GM03348 (cell line): ENCODE measurements at regions not wholly inside any gene's neighbourhood (a gene's known extent, or its start where the extent isn't known, plus 50 kb on each side); places are given as distances from the start of the nearest gene placed in this dataset.
A peak's percentile ranks its signal among the peaks of the same experiment; 100 is the strongest.
"Not testable (repeated sequence)": the region's sequence is repeated elsewhere in the genome, so short reads cannot be mapped to it uniquely, and the experiment has no call there.

Experiments
- DNase-seq: peaks from one replicate; pipeline ENCODE4 v3.0.0; 2012; ENCODE audit warnings: low spot score

GRCh38 chrX:40530509-40530908, 50.3 kb upstream of the ATP6AP2 start:
- no peak for DNase-seq

GRCh38 chrX:40527543-40527942, 53.2 kb upstream of the ATP6AP2 start:
- DNase-seq: no peak

- DNase-seq: no peak
Observed at GRCh38 chrX:40526412-40526811, 54.4 kb upstream of the ATP6AP2 start.

- DNase-seq: not testable (repeated sequence)
Observed at GRCh38 chrX:40525901-40526300, 54.9 kb upstream of the ATP6AP2 start.

GRCh38 chrX:40524423-40524822, 56.3 kb upstream of the ATP6AP2 start:
- peak; percentile 16 for DNase-seq

DNA sequence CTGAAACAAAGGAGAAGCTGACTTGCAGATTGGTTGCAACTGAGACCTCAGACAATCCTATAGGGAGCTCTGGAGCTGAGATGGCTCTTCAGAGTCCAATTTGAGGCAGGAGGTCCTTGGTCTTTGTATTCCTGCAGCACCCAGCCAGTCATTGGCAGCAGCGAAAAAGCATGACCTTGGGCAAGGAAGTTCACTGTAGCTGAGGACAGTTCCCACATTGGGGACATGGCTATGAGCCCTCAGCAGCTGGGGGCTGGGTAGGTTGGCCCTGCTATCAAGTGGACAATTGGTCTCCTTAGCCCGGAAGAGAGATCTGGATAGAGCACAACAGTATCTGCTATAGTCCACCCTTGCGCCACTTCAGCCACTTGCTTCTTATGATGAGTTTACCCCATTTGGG, 56.9 kb upstream of the ATP6AP2 start:
- DNase-seq: no peak

- DNase-seq: no peak
Observed at GRCh38 chrX:40521868-40522450, 58.8 kb upstream of the ATP6AP2 start.

- DNase-seq: no peak
Observed at GRCh38 chrX:40514376-40514775, 66.4 kb upstream of the ATP6AP2 start.

- no peak for DNase-seq
Observed at GRCh38 chrX:40513835-40514234, 66.9 kb upstream of the ATP6AP2 start.

GRCh38 chrX:40513012-40513411, 67.8 kb upstream of the ATP6AP2 start:
- no peak for DNase-seq

DNA sequence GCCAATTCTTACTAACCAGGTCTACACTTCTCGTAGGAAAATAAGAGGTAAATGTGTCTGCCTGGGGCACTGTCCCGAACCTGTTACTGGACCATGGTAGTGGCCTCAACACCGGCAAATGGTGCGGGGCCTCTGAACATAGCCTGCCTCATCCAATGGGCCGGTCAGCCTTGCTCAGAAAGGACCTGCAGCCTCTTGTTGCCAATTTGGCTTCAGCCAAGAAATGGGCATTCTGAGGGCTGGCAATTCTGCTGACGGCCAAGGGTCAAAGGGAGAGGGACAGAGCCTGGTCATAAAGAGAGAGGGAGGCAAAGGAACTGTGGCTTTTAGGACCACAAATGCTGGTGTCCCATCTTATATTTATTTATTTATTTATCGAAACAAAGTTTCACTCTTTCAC, 69.5 kb upstream of the ATP6AP2 start:
- no peak for DNase-seq

GRCh38 chrX:40508560-40508959, 72.2 kb upstream of the ATP6AP2 start:
- no peak for DNase-seq

DNA sequence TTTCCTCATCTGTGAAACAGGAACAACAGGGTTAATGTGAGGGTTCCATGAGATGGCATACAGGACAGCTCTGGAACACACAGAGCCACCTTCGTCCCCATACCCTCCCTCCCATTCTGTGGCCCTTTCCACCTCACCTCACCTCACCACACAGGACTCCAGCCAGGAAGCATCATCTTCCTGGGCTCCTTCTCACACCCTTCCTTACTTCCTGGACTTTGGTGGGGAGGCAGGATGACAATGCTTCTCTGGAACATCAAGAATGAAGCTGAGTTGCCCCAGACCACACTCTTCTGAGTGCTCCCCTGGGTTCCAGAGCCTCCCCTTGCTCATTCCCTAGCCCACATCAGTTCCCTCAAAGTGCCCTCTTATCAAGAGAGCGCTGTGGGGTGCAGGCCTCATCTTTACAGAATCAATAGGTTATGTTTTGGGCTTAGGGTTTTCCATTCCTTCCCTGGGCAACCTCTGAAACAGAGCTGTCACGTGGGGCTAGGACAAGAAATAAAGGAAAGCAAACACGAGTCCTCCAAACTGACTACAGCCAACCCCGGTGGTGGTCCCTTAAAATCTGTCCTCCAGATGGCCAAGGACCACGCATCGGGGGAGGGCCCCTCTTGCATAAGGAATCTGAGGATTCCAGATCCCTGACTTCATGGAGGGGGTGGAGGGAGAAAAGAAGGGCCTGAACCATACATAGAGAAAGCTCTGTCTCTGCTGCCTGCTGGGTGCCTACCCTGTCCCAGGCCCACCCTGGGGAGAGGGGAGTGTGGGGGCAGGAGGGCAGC, 74.4 kb upstream of the ATP6AP2 start:
- DNase-seq: peak; percentile 24

- peak; percentile 75 for DNase-seq
Observed at GRCh38 chrX:40504801-40505605, 75.8 kb upstream of the ATP6AP2 start.

DNA sequence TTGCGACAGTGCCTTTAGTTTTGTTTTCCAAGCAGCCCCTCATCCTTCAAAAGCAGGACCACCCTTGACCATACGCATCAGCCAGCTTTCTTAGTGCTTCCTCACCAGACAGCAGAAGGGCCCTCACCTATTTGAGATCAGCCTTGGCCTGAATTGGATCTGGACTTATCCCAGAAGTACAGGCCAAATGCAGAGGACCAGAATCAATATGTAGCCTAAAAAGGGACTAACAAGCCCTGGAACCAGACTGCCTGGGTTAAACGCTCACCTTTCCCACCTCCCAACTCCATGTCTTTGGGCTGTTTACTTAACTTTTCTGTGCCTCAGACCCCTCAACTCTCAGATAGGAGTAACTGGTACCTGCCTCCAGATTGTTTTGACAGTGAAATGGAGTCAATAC, 77.7 kb upstream of the ATP6AP2 start:
- DNase-seq: no peak

- no peak for DNase-seq
Observed at GRCh38 chrX:40502688-40503087, 78.1 kb upstream of the ATP6AP2 start.

DNA sequence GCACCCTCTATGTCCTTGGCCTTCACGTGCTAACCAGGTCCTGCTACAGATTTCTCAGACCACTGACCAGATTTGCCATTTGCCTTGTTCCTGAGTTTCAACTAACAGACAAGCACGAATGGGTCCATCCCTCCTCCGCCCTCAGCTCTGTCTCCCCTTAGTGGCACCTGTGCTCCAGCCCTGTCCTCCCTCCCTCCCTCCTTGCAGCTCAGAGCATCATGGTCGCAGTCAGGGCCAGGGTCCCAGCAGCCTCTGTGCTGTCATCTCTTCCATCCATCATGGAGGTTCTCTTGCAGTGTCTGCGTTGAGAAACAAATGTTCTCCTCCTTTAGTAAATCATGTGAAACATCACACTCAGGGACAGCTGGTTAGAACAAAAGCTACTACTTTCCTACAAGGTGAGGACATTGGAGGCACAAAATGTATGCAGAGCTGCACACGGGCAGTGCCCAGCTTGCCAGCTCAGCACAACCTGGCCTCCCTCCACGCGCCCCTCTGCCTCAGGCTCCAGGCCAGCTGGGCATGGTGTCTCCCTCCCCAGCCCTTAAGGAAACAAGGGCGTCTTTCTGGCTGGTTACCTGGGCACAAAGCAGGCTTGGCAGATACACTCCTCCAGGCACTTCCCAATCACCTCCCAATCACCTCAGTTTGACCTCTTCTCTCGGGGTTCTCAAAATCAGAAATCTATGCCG, 79.5 kb upstream of the ATP6AP2 start:
- DNase-seq: no peak

DNA sequence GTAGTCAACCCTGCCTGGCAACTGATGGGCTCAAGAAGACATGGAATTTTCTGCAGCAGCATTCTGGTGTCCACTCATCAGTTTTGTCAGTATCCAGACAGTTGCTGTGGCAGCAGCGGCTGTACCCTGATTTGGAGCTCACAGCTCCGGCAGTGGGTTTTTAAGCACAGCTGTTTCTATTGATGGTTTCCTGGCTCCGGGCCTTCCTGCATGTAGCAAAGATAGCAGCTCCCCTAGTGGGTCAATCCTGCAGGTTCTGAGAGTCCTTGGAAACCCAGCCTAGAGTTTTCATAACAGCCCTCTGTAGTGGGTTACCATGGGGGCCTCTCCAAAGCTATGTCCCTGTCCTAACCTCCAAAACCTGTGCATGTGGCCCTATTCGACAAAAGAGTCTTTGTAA, 84.0 kb upstream of the ATP6AP2 start:
- peak; percentile 16 for DNase-seq

- no peak for DNase-seq
Observed at GRCh38 chrX:40495659-40496058, 85.1 kb upstream of the ATP6AP2 start.

DNA sequence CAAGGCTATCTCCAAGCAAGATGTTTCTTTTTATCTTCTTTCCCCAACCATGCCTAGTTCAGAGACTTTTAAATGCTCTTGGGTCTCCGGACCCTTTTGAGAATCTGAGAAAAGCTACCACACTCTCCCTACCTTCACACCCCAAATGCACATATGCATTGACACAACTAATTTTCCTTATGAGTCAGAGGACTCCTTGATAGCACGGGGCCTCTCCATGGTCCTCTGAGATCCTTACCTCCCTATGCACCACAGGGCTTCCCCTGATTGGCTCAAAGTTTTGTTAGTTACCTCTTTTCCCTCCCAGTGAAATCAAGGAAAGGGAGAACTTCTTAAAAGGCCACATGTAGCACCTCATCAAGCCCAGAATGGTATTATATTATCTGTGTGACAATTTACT, 86.8 kb upstream of the ATP6AP2 start:
- no peak for DNase-seq

DNA sequence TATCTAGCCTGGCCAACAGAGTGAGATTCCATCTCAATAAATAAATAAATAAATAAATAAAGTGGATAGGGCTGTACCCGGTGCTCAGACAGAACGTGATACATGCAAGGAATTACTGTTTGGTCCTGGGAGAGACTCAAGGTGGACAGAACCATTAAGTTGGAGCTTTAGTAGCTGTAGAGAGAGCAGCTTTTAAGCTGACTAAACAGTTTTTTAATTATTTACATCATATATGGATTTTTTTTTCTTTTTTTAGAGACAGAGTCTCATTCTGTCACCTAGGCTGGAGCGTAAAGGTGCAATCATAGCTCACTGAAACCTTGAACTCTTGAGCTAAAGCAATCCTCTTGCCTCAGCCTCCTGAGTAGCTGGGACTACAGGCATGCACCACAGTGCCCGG, 92.5 kb upstream of the ATP6AP2 start:
- DNase-seq: no peak

- DNase-seq: no peak
Observed at GRCh38 chrX:40485973-40486372, 94.8 kb upstream of the ATP6AP2 start.
